GM18861 (cell line): ENCODE measurements at regions not wholly inside any gene's neighbourhood (a gene's known extent, or its start where the extent isn't known, plus 50 kb on each side); places are given as distances from the start of the nearest gene placed in this dataset.
"Not testable (repeated sequence)": the region's sequence is repeated elsewhere in the genome, so short reads cannot be mapped to it uniquely, and the experiment has no call there.

Source experiments
- ATAC-seq: cut with Tn5 transposase; IDR thresholded peaks from one replicate; pipeline ENCODE4 v1.9.1; 2021; ENCODE audit not compliant: unreplicated experiment

DNA sequence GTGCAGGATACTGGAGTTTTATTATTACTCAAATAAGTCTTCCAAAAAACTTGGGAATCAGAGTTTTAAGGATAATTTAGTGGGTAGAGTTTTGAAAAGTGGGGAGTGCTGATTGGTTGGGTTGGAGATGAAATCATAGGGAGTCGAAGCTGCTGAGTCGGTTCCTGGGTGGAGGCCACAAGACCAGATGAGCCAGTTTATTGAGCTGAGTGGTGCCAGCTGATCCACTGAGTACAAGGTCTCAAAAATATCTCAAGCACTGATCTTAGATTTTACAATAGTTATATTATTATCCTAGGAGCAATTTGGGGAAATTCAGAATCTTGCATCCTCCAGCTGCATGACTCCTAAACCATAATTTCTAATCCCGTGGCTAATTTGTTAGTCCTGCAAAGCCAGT lies 804.9 kb upstream of the SEMA6A start:
- no peak for ATAC-seq

DNA sequence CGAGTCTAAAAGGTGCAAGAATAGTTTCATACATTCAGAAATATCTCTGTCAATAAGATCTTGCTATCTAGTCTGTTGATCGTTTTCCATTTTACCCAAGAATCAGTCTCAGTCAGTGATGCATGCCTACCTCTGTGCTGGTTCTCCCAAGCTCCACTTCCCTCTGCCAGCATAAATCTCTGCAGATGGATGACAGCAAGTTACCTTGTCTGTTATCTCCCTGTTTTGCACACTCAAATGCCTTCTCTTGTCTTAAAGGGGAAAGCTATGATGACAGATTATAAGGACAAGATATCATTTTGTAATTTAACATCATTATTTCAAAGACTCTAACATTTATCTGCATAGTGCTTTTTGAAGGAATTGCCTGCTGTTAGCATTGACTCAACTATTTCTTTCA lies 802.1 kb upstream of the SEMA6A start:
- no peak for ATAC-seq

DNA sequence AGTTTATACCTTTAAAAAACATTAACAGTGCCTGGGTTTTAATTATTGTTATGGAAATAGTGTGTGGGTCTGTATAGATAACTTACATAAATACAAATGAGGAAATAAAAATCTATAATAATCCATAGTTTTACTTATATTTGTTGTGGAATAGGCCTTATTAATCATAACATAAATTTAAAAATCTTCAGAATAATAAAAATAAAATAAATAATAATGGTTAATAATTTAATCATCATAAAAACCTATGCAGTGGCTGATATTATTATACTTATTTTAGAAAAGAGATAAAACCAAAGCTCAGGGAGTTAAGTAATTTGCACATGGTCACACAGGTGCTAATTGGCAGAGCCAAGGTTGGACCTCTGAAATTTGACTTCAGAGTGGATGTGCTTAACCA lies 785.3 kb upstream of the SEMA6A start:
- no peak for ATAC-seq

DNA sequence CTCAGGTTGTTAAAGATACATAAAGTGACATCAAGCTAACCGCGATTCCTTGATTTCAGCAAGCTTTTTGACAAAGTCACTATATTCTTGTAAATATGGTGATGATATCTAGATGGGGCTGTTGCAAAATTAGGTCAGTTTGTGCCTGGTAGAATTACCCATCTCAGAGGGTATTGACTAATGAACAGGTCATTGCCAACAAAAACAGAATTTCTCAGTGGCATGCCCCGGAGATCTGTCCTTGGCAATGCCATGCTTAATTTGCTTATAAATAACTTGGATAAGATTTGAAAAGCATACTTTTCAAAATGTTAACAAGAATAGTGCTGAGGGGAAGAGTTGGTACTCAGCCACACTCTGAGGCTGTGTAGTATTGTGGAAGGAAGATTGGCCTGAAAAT lies 783.3 kb upstream of the SEMA6A start:
- no peak for ATAC-seq

DNA sequence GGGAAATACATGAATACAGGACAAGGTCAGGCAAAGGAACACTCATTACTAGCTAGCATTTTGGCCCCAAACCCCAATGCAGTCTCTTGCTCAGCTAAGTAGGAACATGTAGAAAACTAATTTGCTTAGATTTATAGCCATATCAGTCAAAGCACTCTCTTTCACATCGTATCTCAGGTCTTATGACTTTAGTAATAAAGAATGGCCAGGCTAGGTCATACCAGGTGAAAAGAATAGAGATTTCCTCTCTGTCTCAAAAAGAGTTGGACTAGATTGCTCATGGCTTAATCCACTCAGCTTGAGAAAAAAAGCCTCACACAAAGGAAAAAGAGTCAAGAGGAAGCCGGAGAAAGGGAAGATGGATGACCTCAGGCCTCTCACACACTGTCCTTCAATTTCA lies 772.7 kb upstream of the SEMA6A start:
- no peak for ATAC-seq

DNA sequence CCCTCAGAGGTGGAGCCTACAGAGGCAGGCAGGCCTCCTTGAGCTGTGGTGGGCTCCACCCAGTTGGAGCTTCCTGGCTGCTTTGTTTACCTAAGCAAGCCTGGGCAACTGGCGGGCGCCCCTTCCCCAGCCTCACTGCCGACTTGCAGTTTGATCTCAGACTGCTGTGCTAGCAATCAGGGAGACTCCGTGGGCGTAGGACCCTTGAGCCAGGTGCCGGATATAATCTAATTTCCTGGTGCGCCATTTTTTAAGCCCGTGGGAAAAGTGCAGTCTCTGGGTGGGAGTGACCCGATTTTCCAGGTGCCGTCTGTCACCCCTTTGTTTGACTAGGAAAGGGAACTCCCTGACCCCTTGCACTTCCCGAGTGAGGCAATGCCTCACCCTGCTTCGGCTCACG lies 769.1 kb upstream of the SEMA6A start:
- ATAC-seq: not testable (repeated sequence)

DNA sequence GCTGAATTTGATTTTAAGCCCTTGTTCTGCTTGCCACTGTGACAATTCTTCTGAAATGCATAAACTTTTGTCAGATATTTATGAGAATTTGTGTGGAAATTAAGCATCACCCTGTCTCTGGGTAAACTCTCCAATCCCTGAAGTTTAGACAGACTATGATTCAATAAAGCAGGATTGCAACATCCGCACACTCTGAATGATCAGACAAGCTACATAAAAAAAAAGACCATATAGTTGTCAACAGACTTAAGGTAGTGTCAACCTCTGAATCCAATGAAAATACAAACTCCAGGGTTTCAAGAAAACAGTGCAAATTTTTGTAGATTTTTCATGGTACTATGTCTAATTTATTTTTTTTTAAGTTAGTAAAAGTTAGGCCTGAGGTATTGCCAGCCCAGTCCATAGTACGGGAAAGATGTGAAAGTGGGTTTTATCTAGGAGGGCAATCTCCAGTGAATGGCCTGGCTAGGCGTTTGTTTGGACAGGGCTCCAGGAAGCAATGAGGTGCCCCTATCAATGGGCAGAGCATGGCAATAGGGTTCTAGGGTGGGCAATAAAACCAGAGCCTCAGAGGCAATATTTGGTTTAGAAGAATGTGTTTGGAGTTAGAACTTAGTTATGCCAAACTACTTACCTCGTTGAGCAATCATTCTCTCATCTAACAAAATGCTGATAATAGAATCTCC lies 762.6 kb upstream of the SEMA6A start:
- no peak for ATAC-seq

DNA sequence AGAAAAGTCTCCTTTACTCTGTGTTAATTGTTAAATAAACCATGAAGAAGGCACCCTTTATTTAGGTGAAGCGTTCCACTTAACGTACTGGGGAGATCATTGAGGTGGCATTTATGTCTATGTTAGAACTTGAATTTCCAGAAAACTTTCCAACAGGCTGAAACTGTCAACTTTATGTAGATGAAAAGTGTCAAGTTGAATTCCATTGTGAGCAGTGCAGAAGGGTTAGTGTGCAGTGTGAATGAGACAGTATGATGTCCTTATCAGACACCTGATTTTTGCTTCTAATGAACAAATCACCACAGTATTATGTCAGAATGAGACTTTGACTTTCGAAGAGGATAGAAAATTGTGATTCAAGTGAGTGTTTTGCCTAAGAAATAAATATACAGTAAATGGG lies 761.6 kb upstream of the SEMA6A start:
- no peak for ATAC-seq

DNA sequence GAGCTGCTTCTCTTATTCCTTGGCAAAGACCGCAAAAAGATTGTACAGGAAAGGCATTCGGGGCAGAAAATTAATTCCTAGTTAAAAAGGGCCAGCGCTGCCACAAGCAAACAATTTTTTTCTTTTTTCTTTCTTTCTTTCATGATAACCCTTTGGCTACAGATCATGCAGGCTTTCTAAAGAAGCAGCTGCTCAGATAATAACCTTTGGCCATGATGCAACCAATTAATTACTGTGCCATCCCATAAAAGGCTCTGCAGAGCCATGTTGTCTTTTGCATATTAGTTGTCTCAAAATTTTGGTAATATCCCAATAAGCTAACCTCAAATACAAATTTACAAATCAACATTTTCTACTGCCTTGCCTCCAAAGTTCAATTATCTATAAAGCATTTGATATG lies 758.4 kb upstream of the SEMA6A start:
- no peak for ATAC-seq

DNA sequence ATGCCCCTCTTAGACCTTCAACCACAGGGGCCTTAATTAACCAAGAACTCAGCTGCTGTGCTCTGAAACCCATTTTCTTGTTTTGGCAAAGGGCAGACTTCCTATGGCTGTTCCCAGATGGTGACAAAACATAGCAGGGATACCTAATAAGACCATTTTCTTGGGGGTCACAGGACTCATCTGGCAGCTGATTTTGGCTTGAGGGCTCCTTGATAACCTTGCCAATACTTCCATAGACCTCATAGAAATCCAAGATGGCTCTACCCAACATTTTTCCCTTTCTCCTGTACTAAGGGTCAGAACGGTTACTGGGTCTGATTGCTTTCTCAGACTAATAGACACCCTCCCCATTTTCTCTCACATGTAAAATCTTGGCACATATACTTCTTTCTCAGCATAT lies 757.7 kb upstream of the SEMA6A start:
- ATAC-seq: no peak

DNA sequence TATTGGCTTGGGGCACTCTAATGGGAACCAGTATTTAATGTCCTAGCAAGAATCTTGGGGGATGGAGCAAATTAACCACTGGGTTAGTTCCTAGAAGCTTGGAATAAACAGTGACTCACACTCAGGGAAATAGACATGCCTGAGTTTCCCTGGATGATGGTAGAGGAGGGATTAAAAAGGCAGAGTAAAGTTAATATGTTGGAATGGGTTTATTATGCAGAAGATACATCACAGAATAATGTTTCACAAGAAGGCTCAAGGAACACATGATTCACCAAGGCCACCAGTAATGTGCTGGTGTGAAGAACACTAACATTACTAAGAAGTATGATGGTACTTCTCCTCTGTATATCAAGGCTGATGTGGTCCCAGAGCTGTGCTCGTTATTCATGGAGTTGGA lies 752.9 kb upstream of the SEMA6A start:
- no peak for ATAC-seq

DNA sequence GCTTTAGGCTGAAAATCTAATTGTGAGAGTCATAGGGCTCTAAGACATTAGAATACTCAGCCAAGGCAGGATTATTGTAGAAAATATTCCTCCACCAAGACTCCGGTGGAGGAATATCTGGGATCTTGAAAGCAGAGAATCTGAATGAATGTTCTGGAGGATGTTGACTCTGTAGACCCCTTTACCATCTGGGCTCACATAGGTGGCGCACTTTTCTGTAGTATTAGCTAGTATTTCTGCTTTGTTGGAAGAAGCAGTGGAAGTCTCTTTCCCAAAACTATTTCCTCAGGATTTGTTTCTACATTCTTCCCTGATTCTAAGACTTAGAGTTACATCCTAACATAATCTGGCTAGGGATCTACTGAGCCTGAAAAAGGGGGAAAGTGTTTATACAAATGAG lies 752.4 kb upstream of the SEMA6A start:
- ATAC-seq: no peak

DNA sequence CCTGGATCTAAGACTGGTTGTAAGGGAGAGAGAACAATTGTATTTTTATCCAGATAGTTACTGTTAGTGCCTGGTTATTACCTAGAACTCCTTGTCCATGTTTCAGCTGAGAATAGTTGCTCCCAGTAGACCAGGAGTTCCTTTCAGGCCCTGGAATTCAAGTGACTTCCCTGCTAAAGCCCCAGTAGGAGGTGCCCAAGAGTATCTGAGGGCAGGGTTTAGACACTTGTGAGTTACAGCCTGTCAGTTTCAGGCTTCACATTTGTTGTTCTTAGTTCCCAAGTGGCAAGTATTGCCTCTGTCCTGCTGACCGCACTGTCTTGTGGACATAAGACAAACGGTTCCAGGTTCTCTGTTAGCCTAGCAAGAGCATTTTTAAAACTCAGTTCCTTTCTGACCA lies 743.9 kb upstream of the SEMA6A start:
- ATAC-seq: no peak

DNA sequence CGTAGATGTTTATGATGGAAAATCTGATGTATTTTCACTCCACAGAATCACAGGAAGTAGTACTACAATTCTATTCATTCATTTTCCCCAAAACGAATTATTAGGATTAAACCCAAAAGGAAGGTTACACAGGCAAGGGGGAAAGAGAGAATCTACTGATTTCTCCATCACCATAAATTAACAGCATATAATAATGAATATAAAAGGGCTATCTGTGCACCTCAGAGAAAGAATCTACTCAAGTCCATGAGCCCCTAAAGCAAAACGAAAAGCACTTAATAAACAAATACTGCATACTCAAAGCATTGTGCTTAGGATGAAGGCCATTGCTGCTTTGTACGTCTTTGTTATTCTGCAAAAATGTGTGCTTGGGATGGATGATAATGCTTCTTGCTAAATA lies 740.5 kb upstream of the SEMA6A start:
- ATAC-seq: no peak

DNA sequence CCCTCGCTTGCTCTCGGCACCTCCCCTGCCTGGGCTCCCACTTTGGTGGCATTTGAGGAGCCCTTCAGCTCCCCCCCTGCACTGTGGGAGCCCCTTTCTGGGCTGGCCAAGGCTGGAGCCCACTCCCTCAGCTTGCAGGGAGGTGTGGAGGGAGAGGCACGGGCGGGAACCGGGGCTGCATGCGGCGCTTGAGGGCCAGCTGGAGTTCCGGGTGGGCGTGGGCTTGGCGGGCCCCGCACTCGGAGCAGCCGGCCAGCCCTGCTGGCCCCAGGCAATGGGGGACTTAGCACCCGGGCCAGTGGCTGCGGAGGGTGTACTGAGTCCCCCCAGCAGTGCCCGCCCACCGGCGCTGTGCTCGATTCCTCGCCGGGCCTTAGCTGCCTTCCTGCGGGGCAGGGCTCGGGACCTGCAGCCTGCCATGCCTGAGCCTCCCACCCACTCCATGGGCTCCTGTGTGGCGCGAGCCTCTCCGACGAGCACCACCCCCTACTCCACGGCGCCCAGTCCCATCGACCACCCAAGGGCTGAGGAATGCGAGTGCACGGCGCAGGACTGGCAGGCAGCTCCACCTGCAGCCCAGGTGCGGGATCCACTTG lies 730.0 kb upstream of the SEMA6A start:
- ATAC-seq: not testable (repeated sequence)

DNA sequence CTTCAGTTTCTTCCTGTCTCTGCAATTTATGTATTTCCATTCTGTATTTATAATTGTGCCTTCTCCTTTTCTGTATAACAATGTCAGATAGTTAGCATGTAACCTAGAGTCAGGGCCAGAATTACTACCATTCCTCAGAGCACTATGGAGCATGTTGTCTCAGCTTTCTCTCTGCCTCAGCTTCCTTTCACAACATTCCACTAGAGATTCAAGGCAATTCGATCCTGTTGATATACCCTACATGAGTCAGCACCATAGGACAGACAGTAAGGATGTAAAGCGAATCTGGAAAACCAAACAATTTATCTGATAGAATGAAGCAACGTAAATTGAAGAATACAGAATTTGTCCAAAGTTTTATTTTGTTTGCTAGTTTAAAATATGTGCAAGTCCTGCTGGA lies 728.3 kb upstream of the SEMA6A start:
- ATAC-seq: no peak

DNA sequence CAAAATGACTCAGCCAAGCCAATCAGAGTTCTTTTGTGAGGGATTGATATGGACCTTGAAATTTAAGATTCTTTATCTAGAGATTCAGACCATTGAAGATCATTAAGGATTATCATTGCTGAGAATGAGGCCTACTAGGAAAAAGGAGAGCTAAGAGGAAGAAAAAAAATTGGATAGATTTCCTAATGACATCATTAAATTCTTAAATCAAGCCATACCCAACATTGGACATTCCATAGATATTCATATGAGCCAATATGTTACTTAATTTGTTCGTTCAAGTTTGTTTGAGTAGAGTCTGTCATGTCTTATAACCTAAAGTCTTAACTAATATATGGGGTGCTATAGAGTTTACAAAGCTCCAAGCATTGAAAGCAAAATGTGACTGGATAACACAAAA lies 727.9 kb upstream of the SEMA6A start:
- no peak for ATAC-seq

DNA sequence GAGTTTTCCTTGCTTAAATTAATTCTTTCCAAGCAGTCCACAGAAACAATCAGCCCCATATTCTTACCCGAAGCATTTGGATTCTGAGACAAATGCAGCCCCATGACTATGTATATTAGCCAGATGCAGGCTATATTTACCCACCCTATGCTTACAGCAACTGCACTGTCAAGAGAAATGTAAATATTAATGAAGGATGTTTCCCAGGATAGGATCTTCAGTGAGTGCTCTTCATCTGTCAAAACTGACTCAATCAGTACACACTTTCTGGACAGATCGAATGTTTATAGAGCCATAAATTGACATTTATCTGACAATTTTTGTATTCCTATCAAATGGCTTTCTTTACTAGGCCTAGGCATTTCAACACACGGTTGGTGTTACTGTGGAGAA lies 725.3 kb upstream of the SEMA6A start:
- ATAC-seq: no peak

DNA sequence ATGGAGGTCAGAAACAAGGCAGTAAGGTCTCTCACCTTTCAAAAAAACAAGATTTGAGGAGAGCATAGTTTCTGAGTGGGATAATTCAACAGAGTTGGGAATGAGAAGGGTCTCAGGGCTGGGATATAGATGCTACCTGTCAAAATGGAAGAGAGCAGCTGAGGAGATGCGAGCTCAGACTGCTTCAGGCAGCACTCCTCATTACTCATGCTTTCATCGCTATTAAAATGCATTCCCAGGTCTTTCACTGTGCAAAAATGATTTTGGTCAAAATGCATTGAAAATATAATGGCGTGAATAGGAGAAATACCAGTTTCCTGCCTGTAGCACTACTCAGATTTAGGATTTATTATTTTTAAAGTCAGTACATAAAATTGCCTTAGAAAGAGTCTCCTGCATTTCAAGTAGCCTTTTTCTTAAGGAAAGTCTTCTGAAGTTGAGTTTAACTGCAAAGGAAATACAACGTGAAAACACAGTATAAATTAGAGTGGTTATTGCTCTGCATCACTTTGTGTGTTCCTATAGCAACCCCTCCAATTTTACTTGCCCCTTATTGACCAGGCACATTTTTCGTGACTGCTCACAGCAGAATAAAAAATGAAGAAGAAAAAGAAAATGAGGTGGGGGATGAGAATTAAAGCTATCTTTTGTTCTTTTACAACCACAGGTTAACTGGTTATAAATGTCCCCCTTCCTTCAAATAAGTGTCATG lies 724.8 kb upstream of the SEMA6A start:
- no peak for ATAC-seq

DNA sequence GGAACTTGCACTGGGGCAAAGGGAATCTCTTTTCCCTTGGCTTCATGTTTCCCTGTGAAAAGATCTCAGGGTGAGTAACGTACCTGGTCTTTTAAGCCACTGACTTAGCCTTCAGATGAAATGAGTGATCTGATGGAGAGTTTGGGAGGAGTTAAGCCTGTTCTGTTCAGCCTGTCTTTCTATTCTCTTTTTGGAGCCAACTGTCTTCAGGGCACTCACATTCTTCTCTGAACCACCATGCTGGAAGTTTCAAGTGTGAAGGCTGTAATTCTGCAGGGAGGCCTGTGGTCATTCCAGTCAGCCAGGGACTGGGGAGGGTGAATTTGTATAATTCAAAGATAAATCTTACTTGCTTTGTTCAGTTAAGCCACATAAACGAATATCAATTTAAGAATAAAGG lies 722.2 kb upstream of the SEMA6A start:
- no peak for ATAC-seq

DNA sequence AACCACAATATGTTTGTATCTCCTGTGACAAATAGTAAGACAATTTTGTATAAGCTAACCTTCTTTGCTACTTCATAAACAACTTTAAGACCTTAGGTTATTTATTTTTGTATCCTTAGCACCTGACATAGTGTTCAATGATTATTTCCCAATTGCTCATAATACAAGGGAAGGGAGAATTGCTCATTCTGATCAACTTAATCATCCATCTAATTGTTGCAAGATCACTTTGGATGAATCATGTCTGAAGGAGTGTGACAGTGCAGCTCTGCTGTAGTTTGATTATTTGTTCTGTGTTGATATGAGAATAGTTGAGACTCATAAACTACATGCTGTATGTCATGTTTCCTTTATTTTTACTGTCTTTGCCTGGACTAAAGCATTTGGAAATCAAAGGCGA lies 721.3 kb upstream of the SEMA6A start:
- ATAC-seq: no peak

DNA sequence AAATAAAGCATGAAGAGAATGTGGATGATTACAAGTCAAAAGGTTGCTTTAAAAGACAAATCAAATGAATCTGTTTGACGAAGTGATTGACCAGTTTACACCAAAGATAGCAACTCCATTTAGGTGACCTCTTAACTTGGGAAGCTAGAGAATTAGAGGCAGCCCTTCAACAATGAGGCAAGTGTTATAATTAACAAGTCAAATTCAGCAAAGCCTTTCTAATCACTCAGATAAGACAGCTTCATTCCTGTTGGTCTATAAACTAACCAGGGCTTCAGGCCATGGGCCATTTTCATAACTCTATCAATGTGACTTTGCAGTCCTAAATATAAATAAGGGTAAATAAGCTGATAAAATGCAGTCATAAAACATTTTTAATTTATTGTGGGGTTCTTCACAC lies 712.2 kb upstream of the SEMA6A start:
- no peak for ATAC-seq

DNA sequence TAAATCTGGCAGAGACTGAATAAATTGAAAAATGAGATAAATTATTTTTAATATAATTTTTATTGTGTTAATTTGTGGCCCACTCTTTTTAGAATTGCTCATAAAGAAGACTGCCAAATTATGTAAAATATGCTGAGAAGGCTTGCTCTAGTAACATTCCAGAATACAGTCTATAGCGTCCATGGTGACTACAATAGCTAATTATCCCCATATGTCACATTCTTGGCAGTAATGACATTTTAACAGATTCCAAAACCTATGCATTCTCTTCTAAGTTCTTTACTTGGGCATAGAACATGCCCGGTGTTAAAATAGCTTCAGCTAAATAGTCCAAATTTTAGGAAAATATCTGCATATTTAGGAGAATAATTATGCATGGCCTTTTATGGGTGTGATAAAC lies 697.0 kb upstream of the SEMA6A start:
- ATAC-seq: no peak
